Activated naive CD4-positive, alpha-beta T cell treated with anti-CD3 and anti-CD28 coated beads for 36 hours (primary cell): ENCODE measurements at regions not wholly inside any gene's neighbourhood (a gene's known extent, or its start where the extent isn't known, plus 50 kb on each side); places are given as distances from the start of the nearest gene placed in this dataset.

Experiments
- CTCF ChIA-PET: fragments of 350-600 bp; sonication (Branson Sonifier 250); formaldehyde crosslinking; loops from one replicate; lab custom pipeline; 2021; ENCODE audit warnings: antibody characterized with exemption; lab: Charles Lee
- DNase-seq: peaks from one replicate; pipeline ENCODE4 v3.0.0-alpha.2; 2020
- H3K27ac Mint-ChIP-seq: one replicate; pipeline ENCODE4 v1.8.0; 2021; ENCODE audit warnings: mild to moderate bottlenecking, mixed read lengths
- H3K27me3 Mint-ChIP-seq: one replicate; pipeline ENCODE4 v1.8.0; 2021; ENCODE audit warnings: low read depth, mixed read lengths
- H3K36me3 Mint-ChIP-seq: one replicate; pipeline ENCODE4 v1.8.0; 2021; ENCODE audit warnings: low read depth, mixed read lengths
- H3K4me1 Mint-ChIP-seq: one replicate; pipeline ENCODE4 v1.8.0; 2021; ENCODE audit warnings: low read depth, mixed read lengths
- H3K4me3 Mint-ChIP-seq: one replicate; pipeline ENCODE4 v1.8.0; 2021; ENCODE audit warnings: mild to moderate bottlenecking, moderate library complexity, mixed read lengths
- H3K9me3 Mint-ChIP-seq: one replicate; pipeline ENCODE4 v1.8.0; 2021; ENCODE audit warnings: mixed read lengths
- intact Hi-C: fragments of 100-400 bp; cut with micrococcal nuclease; formaldehyde crosslinking; loops from one replicate; pipeline ENCODE4 v1.15.1; 2023

GRCh38 chr9:14395317-14396082, 81.6 kb upstream of the NFIB start:
- Mint-ChIP-seq H3K36me3 (no peaks in the 10 kb centered on the region), H3K27me3 (no peaks in the 10 kb centered on the region), H3K4me1 (no peaks in the 10 kb centered on the region), H3K9me3 (peaks cover 5% of the 10 kb centered on the region), H3K27ac (no peak overlapping the region), H3K4me3 (no peak overlapping the region)
- CTCF ChIA-PET: interaction anchor here (0.7 kb wide), 1 partner anchor 34 kb away, joined by 7 read pairs; no protein-coding TSS in a partner anchor
- DNase-seq: no peak
- intact Hi-C loops: no loop called here

GRCh38 chr9:14393418-14393817, 79.5 kb upstream of the NFIB start:
- Mint-ChIP-seq H3K27ac (no peak overlapping the region), H3K36me3 (no peaks in the 10 kb centered on the region), H3K4me3 (no peak overlapping the region), H3K27me3 (no peaks in the 10 kb centered on the region), H3K9me3 (peaks cover 5% of the 10 kb centered on the region), H3K4me1 (no peaks in the 10 kb centered on the region)
- no peak for DNase-seq
- CTCF ChIA-PET: no interaction called here
- intact Hi-C loops: no loop called here

- Mint-ChIP-seq H3K4me3 (no peak overlapping the region), H3K27ac (no peak overlapping the region), H3K9me3 (peaks cover 5% of the 10 kb centered on the region), H3K36me3 (no peaks in the 10 kb centered on the region), H3K4me1 (no peaks in the 10 kb centered on the region), H3K27me3 (no peaks in the 10 kb centered on the region)
- CTCF ChIA-PET: no interaction called here
- DNase-seq: no peak
- intact Hi-C loops: no loop called here
These were observed 77.7 kb upstream of the NFIB start for GRCh38 chr9:14391620-14392019.

- no peaks in the 10 kb centered on the region for H3K4me1 Mint-ChIP-seq
- no peaks in the 10 kb centered on the region for H3K27me3 Mint-ChIP-seq
- no peak overlapping the region for H3K4me3 Mint-ChIP-seq
- intact Hi-C loops: no loop called here
- no peak overlapping the region for H3K27ac Mint-ChIP-seq
- H3K9me3 Mint-ChIP-seq: peaks cover 5% of the 10 kb centered on the region
- CTCF ChIA-PET: no interaction called here
- no peak for DNase-seq
- H3K36me3 Mint-ChIP-seq: no peaks in the 10 kb centered on the region
These were observed 75.7 kb upstream of the NFIB start for GRCh38 chr9:14389657-14390056.

- Mint-ChIP-seq H3K27ac (no peak overlapping the region), H3K4me1 (no peaks in the 10 kb centered on the region), H3K36me3 (no peaks in the 10 kb centered on the region), H3K9me3 (peaks cover 4% of the 10 kb centered on the region), H3K27me3 (no peaks in the 10 kb centered on the region), H3K4me3 (no peak overlapping the region)
- DNase-seq: no peak
- intact Hi-C loops: no loop called here
- CTCF ChIA-PET: no interaction called here
These were observed 75.2 kb upstream of the NFIB start for GRCh38 chr9:14389146-14389545.

GRCh38 chr9:14383773-14384172, 69.8 kb upstream of the NFIB start:
- H3K36me3 Mint-ChIP-seq: no peaks in the 10 kb centered on the region
- H3K4me3 Mint-ChIP-seq: no peak overlapping the region
- CTCF ChIA-PET: no interaction called here
- no peaks in the 10 kb centered on the region for H3K4me1 Mint-ChIP-seq
- DNase-seq: no peak
- H3K27ac Mint-ChIP-seq: no peak overlapping the region
- H3K27me3 Mint-ChIP-seq: peaks cover 4% of the 10 kb centered on the region
- intact Hi-C loops: no loop called here
- no peaks in the 10 kb centered on the region for H3K9me3 Mint-ChIP-seq

- Mint-ChIP-seq H3K4me1 (no peaks in the 10 kb centered on the region), H3K36me3 (no peaks in the 10 kb centered on the region), H3K9me3 (no peaks in the 10 kb centered on the region), H3K4me3 (no peak overlapping the region), H3K27ac (no peak overlapping the region), H3K27me3 (peaks cover 4% of the 10 kb centered on the region)
- intact Hi-C loops: no loop called here
- CTCF ChIA-PET: no interaction called here
- no peak for DNase-seq
These were observed 69.4 kb upstream of the NFIB start for GRCh38 chr9:14383294-14383693.

- H3K27ac Mint-ChIP-seq: no peak overlapping the region
- intact Hi-C loops: no loop called here
- no peaks in the 10 kb centered on the region for H3K4me1 Mint-ChIP-seq
- no peaks in the 10 kb centered on the region for H3K36me3 Mint-ChIP-seq
- peaks cover 5% of the 10 kb centered on the region for H3K27me3 Mint-ChIP-seq
- no peak overlapping the region for H3K4me3 Mint-ChIP-seq
- DNase-seq: no peak
- CTCF ChIA-PET: no interaction called here
- H3K9me3 Mint-ChIP-seq: peaks cover 4% of the 10 kb centered on the region
These were observed 66.3 kb upstream of the NFIB start for GRCh38 chr9:14380061-14380836.

- no peaks in the 10 kb centered on the region for H3K36me3 Mint-ChIP-seq
- intact Hi-C loops: no loop called here
- peaks cover 5% of the 10 kb centered on the region for H3K27me3 Mint-ChIP-seq
- no peak overlapping the region for H3K27ac Mint-ChIP-seq
- no peak for DNase-seq
- H3K4me3 Mint-ChIP-seq: no peak overlapping the region
- CTCF ChIA-PET: no interaction called here
- peaks cover 4% of the 10 kb centered on the region for H3K9me3 Mint-ChIP-seq
- no peaks in the 10 kb centered on the region for H3K4me1 Mint-ChIP-seq
These were observed 65.3 kb upstream of the NFIB start for GRCh38 chr9:14379280-14379679.

- CTCF ChIA-PET: no interaction called here
- H3K4me3 Mint-ChIP-seq: no peak overlapping the region
- H3K27me3 Mint-ChIP-seq: peaks cover 1% of the 10 kb centered on the region
These were observed 59.8 kb upstream of the NFIB start for GRCh38 chr9:14373706-14374105.

GRCh38 chr9:14373336-14373666, 59.4 kb upstream of the NFIB start:
- intact Hi-C loops: no loop called here
- no peak for DNase-seq
- peaks cover 4% of the 10 kb centered on the region for H3K9me3 Mint-ChIP-seq
- CTCF ChIA-PET: no interaction called here
- H3K4me3 Mint-ChIP-seq: no peak overlapping the region
- no peak overlapping the region for H3K27ac Mint-ChIP-seq
- no peaks in the 10 kb centered on the region for H3K36me3 Mint-ChIP-seq
- no peaks in the 10 kb centered on the region for H3K4me1 Mint-ChIP-seq
- H3K27me3 Mint-ChIP-seq: peaks cover 1% of the 10 kb centered on the region

More at GRCh38 chr9:14373706-14374105, 59.8 kb upstream of the NFIB start:
- no peaks in the 10 kb centered on the region for H3K4me1 Mint-ChIP-seq
- H3K27ac Mint-ChIP-seq: no peak overlapping the region
- DNase-seq: no peak
- peaks cover 4% of the 10 kb centered on the region for H3K9me3 Mint-ChIP-seq
- intact Hi-C loops: no loop called here
- no peaks in the 10 kb centered on the region for H3K36me3 Mint-ChIP-seq

- Mint-ChIP-seq H3K4me1 (no peaks in the 10 kb centered on the region), H3K27me3 (no peaks in the 10 kb centered on the region), H3K4me3 (no peak overlapping the region), H3K27ac (no peak overlapping the region), H3K9me3 (peaks cover 4% of the 10 kb centered on the region), H3K36me3 (no peaks in the 10 kb centered on the region)
- CTCF ChIA-PET: no interaction called here
- intact Hi-C loops: no loop called here
- DNase-seq: no peak
These were observed 58.7 kb upstream of the NFIB start for GRCh38 chr9:14372437-14373335.
